IMR-90 (cell line): ENCODE measurements at regions not wholly inside any gene's neighbourhood (a gene's known extent, or its start where the extent isn't known, plus 50 kb on each side); places are given as distances from the start of the nearest gene placed in this dataset.

Experiments used
- ATAC-seq: fragments of 200-7000 bp; cut with Tn5 transposase; 2 replicates; pipeline ENCODE4 v1.9.1; 2020; ENCODE audit warnings: low read depth, mild to moderate bottlenecking, moderate library complexity
- BruUV-seq: library from RNA; stranded (reverse); fragments of 400-500 nt; replicated peaks from 2 replicates; lab custom pipeline; 2021; lab: Mats Ljungman, UMichigan
- CTCF ChIA-PET: fragments of 300-600 bp; formaldehyde crosslinking; extraction: SDS; loops from one replicate; lab custom pipeline; 2021; ENCODE audit warnings: antibody characterized with exemption; lab: Yijun Ruan, JAX
- POLR2A ChIA-PET: fragments of 300-600 bp; sonication (Branson Sonifier 250); formaldehyde crosslinking; loops from one replicate; lab custom pipeline; 2022; ENCODE audit warnings: antibody characterized with exemption; ENCODE audit not compliant: unreplicated experiment; lab: Charles Lee
- DNase-seq: peaks from one replicate; pipeline ENCODE4 v3.0.0; 2013
- H2AFZ ChIP-seq: replicated peaks from 2 replicates; pipeline ENCODE3; 2013; ENCODE audit warnings: low read length, mild to moderate bottlenecking; ENCODE audit not compliant: poor library complexity
- H2AK5ac ChIP-seq: 2 replicates; pipeline ENCODE4 v1.6.1; 2013; ENCODE audit warnings: low read depth, low read length, inconsistent platforms
- H2AK9ac ChIP-seq: replicated peaks from 2 replicates; pipeline ENCODE3; 2013; ENCODE audit warnings: mild to moderate bottlenecking, low read depth, low read length, moderate library complexity; ENCODE audit not compliant: poor library complexity
- H2BK120ac ChIP-seq: 2 replicates; pipeline ENCODE4 v1.6.1; 2013; ENCODE audit warnings: low read depth, low read length, inconsistent platforms
- H2BK15ac ChIP-seq: 3 replicates; pipeline ENCODE4 v1.6.1; 2013; ENCODE audit warnings: low read depth, low read length, inconsistent platforms
- H2BK20ac ChIP-seq: 2 replicates; pipeline ENCODE4 v1.6.1; 2013; ENCODE audit warnings: low read depth, mild to moderate bottlenecking, inconsistent platforms, low read length, moderate library complexity
- H2BK5ac ChIP-seq: 2 replicates; pipeline ENCODE4 v1.6.1; 2013; ENCODE audit warnings: mild to moderate bottlenecking, low read depth, low read length, inconsistent platforms; ENCODE audit not compliant: poor library complexity, severe bottlenecking
- H3K14ac ChIP-seq: replicated peaks from 2 replicates; pipeline ENCODE4 v1.6.1; 2013; ENCODE audit warnings: low read depth, low read length, inconsistent platforms
- H3K18ac ChIP-seq: 2 replicates; pipeline ENCODE4 v1.6.1; 2013; ENCODE audit warnings: low read depth, low read length, control low read depth
- H3K23ac ChIP-seq: 2 replicates; pipeline ENCODE4 v1.6.1; 2013; ENCODE audit warnings: low read depth, low read length, inconsistent platforms
- H3K27ac ChIP-seq: 2 replicates; pipeline ENCODE4 v1.5.1; 2013; ENCODE audit warnings: mild to moderate bottlenecking, control low read depth, low read length; ENCODE audit not compliant: insufficient read depth
- H3K27me3 ChIP-seq: 2 replicates; pipeline ENCODE4 v1.6.1; 2013; ENCODE audit warnings: low read length; ENCODE audit not compliant: control insufficient read depth, insufficient read depth
- H3K36me3 ChIP-seq: 2 replicates; pipeline ENCODE4 v1.6.1; 2013; ENCODE audit warnings: low read length, mixed read lengths; ENCODE audit not compliant: control insufficient read depth, insufficient read depth
- H3K4ac ChIP-seq: 2 replicates; pipeline ENCODE4 v1.6.1; 2013; ENCODE audit warnings: low read depth, low read length, inconsistent platforms
- H3K4me1 ChIP-seq: 2 replicates; pipeline ENCODE4 v1.6.1; 2013; ENCODE audit warnings: low read length, mixed read lengths; ENCODE audit not compliant: control insufficient read depth, insufficient read depth
- H3K4me2 ChIP-seq: 2 replicates; pipeline ENCODE4 v1.6.1; 2013; ENCODE audit warnings: low read depth, mild to moderate bottlenecking, control low read depth, low read length, moderate library complexity
- H3K4me3 ChIP-seq: 2 replicates; pipeline ENCODE4 v1.5.1; 2013; ENCODE audit warnings: low read depth, mild to moderate bottlenecking, control low read depth, low read length, moderate library complexity; ENCODE audit not compliant: insufficient read depth
- H3K56ac ChIP-seq: 2 replicates; pipeline ENCODE4 v1.6.1; 2013; ENCODE audit warnings: low read length, inconsistent platforms; ENCODE audit not compliant: insufficient read depth; ENCODE audit errors: extremely low read depth
- H3K79me1 ChIP-seq, 2 experiments: 2 replicates each; pipeline ENCODE4 v1.6.1; 2013; ENCODE audit warnings: low read length in 2 of 2, inconsistent platforms in 1 of 2, low read depth in 1 of 2
- H3K9ac ChIP-seq: 2 replicates; pipeline ENCODE4 v1.6.1; 2013; ENCODE audit warnings: low read depth, low read length, control low read depth
- H3K9me1 ChIP-seq: 2 replicates; pipeline ENCODE4 v1.6.1; 2013; ENCODE audit warnings: low read length, inconsistent platforms; ENCODE audit not compliant: insufficient read depth
- H3K9me3 ChIP-seq: 2 replicates; pipeline ENCODE4 v1.6.1; 2013; ENCODE audit warnings: low read length; ENCODE audit not compliant: control insufficient read depth, insufficient read depth
- H4K20me1 ChIP-seq: 2 replicates; pipeline ENCODE4 v1.6.1; 2013; ENCODE audit warnings: low read length, inconsistent platforms; ENCODE audit not compliant: insufficient read depth
- H4K5ac ChIP-seq: 2 replicates; pipeline ENCODE4 v1.6.1; 2013; ENCODE audit warnings: mild to moderate bottlenecking, low read depth, low read length, control low read depth
- H4K8ac ChIP-seq, 2 experiments: 2 replicates each; pipeline ENCODE4 v1.6.1; 2013; ENCODE audit warnings: low read depth in 2 of 2, low read length in 2 of 2, control low read depth in 1 of 2, inconsistent platforms in 1 of 2
- H4K91ac ChIP-seq: 2 replicates; pipeline ENCODE4 v1.6.1; 2013; ENCODE audit warnings: low read depth, low read length, inconsistent platforms; ENCODE audit not compliant: insufficient read depth
- BHLHE40 ChIP-seq: fragments of 150-350 bp; IDR thresholded peaks from 2 replicates; pipeline ENCODE4 v1.6.1; 2016; ENCODE audit warnings: mild to moderate bottlenecking, low read depth, low read length
- CEBPB ChIP-seq: IDR thresholded peaks from 2 replicates; pipeline ENCODE4 v1.6.1; 2012; ENCODE audit warnings: low read depth, low read length, improper control_type of control experiment
- CHD1 ChIP-seq: IDR thresholded peaks from 2 replicates; pipeline ENCODE4 v1.6.1; 2012; ENCODE audit warnings: low read depth, low read length, improper control_type of control experiment
- FOS ChIP-seq: fragments of 150-350 bp; IDR thresholded peaks from 2 replicates; pipeline ENCODE4 v1.6.1; 2016; ENCODE audit warnings: low read depth, low read length
- MAFK ChIP-seq: IDR thresholded peaks from 2 replicates; pipeline ENCODE4 v1.6.1; 2012; ENCODE audit warnings: low read depth, low read length, improper control_type of control experiment
- MAZ ChIP-seq: IDR thresholded peaks from 2 replicates; pipeline ENCODE4 v1.6.1; 2012; ENCODE audit warnings: low read depth, mild to moderate bottlenecking, low read length, improper control_type of control experiment, moderate library complexity, borderline replicate concordance
- MXI1 ChIP-seq: IDR thresholded peaks from 2 replicates; pipeline ENCODE4 v1.6.1; 2012; ENCODE audit warnings: low read depth, mild to moderate bottlenecking, low read length, moderate library complexity, borderline replicate concordance
- NFE2L2 ChIP-seq: fragments of 150-350 bp; IDR thresholded peaks from 2 replicates; pipeline ENCODE4 v1.6.1; 2016; ENCODE audit warnings: low read depth, mild to moderate bottlenecking, low read length
- POLR2A ChIP-seq: IDR thresholded peaks from 2 replicates; pipeline ENCODE4 v1.6.1; 2012; ENCODE audit warnings: mild to moderate bottlenecking, low read depth, low read length
- RAD21 ChIP-seq: IDR thresholded peaks from 2 replicates; pipeline ENCODE4 v1.6.1; 2012; ENCODE audit warnings: low read length, improper control_type of control experiment
- RCOR1 ChIP-seq: IDR thresholded peaks from 2 replicates; pipeline ENCODE4 v1.6.1; 2012; ENCODE audit warnings: mild to moderate bottlenecking, low read length, improper control_type of control experiment; ENCODE audit not compliant: insufficient replicate concordance
- RFX5 ChIP-seq: IDR thresholded peaks from 2 replicates; pipeline ENCODE4 v1.8.0; 2012; ENCODE audit warnings: low read depth, mild to moderate bottlenecking, low read length, moderate library complexity
- SMC3 ChIP-seq: fragments of 150-350 bp; IDR thresholded peaks from 2 replicates; pipeline ENCODE4 v1.6.1; 2016; ENCODE audit warnings: low read depth, mild to moderate bottlenecking, antibody characterized with exemption, low read length, moderate library complexity
- WGBS, 2 experiments: methylation state at CpG; one replicate each; pipeline versions ENCODE4 v1.1.5 to v1.1.7; 2013; ENCODE audit warnings: missing lambda C conversion rate in 2 of 2; ENCODE audit not compliant: insufficient read length in 1 of 2; ENCODE audit errors: extremely low coverage in 2 of 2; 5-methylcytosine and 5-hydroxymethylcytosine counted together
- dilution Hi-C: fragments of 300-500 bp; cut with HindIII; formaldehyde crosslinking; loops from one replicate; pipeline ENCODE4 v1.14.3; 2018; ENCODE audit warnings: low sequenced_read_pairs; ENCODE audit not compliant: unreplicated experiment
- in situ Hi-C: fragments of 300-500 bp; cut with MboI; formaldehyde crosslinking; loops from 3 replicates; pipeline ENCODE4 v1.14.3; 2019; ENCODE audit warnings: low sequenced_read_pairs, inconsistent platforms, mixed read lengths
- intact Hi-C: fragments of 100-400 bp; cut with micrococcal nuclease; formaldehyde crosslinking; loops from 2 replicates; pipeline ENCODE4 v1.10.0; 2022
- TF ChIP-seq, protein P1 (sequence below): fragments of 150-350 bp; IDR thresholded peaks from 2 replicates; pipeline ENCODE4 v1.6.1; 2016; ENCODE audit warnings: low read depth, mild to moderate bottlenecking, low read length, moderate library complexity, borderline replicate concordance
- TF ChIP-seq, protein P2 (sequence below): fragments of 150-350 bp; IDR thresholded peaks from 2 replicates; pipeline ENCODE4 v1.6.1; 2017; ENCODE audit warnings: mild to moderate bottlenecking, antibody characterized with exemption, low read length, low read depth
- TF ChIP-seq, protein P3 (sequence below): conservative IDR thresholded peaks from 2 replicates; pipeline ENCODE4 v1.5.1; 2012; ENCODE audit warnings: mild to moderate bottlenecking, low read depth, low read length, improper control_type of control experiment

DNA sequence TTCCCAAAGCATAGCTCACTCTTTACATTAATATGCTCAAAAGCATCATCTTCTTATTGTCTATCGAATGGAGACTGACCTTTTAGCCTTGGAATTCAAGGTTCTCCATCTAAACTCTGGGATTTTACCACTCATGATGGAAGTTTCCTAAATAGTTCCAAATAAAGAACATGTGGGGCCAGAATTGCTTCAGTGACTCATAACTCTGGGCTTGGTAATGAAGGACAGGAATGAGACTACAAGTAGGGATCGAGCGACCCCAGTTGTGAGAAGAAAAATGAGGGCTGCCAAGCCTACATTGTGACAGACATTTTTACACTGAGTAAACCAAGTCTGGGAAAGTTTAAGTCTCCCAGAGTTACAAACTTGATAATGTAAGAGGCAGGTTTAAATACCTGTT is 269.9 kb downstream of the CBLL2 start:
- no peaks in the 10 kb centered on the region for H3K27me3 ChIP-seq
- H2AK9ac ChIP-seq, result no peak overlapping the region
- no peaks in the 10 kb centered on the region for H3K4me1 ChIP-seq
- POLR2A ChIA-PET, result no interaction called here
- no peak overlapping the region for H2AK5ac ChIP-seq
- CTCF ChIA-PET, result no interaction called here
- DNase-seq (peak; percentile 8), ATAC-seq (no peak)
- H2BK20ac ChIP-seq, result no peak overlapping the region
- WGBS, 2 experiments, result no CpG with 5 or more reads among the region's 3 CpGs
- H3K23ac ChIP-seq, result no peak overlapping the region
- TF ChIP-seq, protein P1, sequence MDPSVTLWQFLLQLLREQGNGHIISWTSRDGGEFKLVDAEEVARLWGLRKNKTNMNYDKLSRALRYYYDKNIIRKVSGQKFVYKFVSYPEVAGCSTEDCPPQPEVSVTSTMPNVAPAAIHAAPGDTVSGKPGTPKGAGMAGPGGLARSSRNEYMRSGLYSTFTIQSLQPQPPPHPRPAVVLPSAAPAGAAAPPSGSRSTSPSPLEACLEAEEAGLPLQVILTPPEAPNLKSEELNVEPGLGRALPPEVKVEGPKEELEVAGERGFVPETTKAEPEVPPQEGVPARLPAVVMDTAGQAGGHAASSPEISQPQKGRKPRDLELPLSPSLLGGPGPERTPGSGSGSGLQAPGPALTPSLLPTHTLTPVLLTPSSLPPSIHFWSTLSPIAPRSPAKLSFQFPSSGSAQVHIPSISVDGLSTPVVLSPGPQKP, result no peak
- TF ChIP-seq BHLHE40, result no peak
- TF ChIP-seq RFX5, result no peak
- TF ChIP-seq CEBPB, result no peak
- TF ChIP-seq, protein P2, sequence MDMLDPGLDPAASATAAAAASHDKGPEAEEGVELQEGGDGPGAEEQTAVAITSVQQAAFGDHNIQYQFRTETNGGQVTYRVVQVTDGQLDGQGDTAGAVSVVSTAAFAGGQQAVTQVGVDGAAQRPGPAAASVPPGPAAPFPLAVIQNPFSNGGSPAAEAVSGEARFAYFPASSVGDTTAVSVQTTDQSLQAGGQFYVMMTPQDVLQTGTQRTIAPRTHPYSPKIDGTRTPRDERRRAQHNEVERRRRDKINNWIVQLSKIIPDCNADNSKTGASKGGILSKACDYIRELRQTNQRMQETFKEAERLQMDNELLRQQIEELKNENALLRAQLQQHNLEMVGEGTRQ, result no peak
- TF ChIP-seq SMC3, result no peak
- TF ChIP-seq, protein P3, sequence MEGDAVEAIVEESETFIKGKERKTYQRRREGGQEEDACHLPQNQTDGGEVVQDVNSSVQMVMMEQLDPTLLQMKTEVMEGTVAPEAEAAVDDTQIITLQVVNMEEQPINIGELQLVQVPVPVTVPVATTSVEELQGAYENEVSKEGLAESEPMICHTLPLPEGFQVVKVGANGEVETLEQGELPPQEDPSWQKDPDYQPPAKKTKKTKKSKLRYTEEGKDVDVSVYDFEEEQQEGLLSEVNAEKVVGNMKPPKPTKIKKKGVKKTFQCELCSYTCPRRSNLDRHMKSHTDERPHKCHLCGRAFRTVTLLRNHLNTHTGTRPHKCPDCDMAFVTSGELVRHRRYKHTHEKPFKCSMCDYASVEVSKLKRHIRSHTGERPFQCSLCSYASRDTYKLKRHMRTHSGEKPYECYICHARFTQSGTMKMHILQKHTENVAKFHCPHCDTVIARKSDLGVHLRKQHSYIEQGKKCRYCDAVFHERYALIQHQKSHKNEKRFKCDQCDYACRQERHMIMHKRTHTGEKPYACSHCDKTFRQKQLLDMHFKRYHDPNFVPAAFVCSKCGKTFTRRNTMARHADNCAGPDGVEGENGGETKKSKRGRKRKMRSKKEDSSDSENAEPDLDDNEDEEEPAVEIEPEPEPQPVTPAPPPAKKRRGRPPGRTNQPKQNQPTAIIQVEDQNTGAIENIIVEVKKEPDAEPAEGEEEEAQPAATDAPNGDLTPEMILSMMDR, result no peak
- no peak for TF ChIP-seq RCOR1
- TF ChIP-seq MAFK, result no peak
- no peak for TF ChIP-seq MXI1
- TF ChIP-seq FOS, result no peak
- no peak for TF ChIP-seq MAZ
- TF ChIP-seq CHD1, result no peak
- TF ChIP-seq POLR2A, result no peak
- TF ChIP-seq RAD21, result no peak
- TF ChIP-seq NFE2L2, result no peak
- in situ Hi-C loops, result no loop called here
- H3K79me1 ChIP-seq, result no peaks in the 10 kb centered on the region
- no TSS peak for BruUV-seq
- H3K9me3 ChIP-seq, result no peaks in the 10 kb centered on the region
- H3K9ac ChIP-seq, result no peak overlapping the region
- H3K18ac ChIP-seq, result no peak overlapping the region
- no peak overlapping the region for H4K5ac ChIP-seq
- H4K8ac ChIP-seq, result no peak overlapping the region
- no peak overlapping the region for H4K91ac ChIP-seq
- no peak overlapping the region for H3K27ac ChIP-seq
- no peak overlapping the region for H2BK5ac ChIP-seq
- H2AFZ ChIP-seq, result no peak overlapping the region
- H3K14ac ChIP-seq, result no peak overlapping the region
- H3K4me3 ChIP-seq, result no peak overlapping the region
- H2BK15ac ChIP-seq, result no peak overlapping the region
- no peaks in the 10 kb centered on the region for H3K9me1 ChIP-seq
- no peaks in the 10 kb centered on the region for H3K36me3 ChIP-seq
- no peaks in the 10 kb centered on the region for H4K20me1 ChIP-seq
- no peak overlapping the region for H3K56ac ChIP-seq
- H3K4me2 ChIP-seq, result no peak overlapping the region
- dilution Hi-C loops, result no loop called here
- H3K4ac ChIP-seq, result no peak overlapping the region
- intact Hi-C loops, result no loop called here
- no peak overlapping the region for H2BK120ac ChIP-seq
